ENCODE measurements at regions not wholly inside any gene's neighbourhood (a gene's known extent, or its start where the extent isn't known, plus 50 kb on each side); places are given as distances from the start of the nearest gene placed in this dataset.

GRCh38 chr2:215736653-215737290 lies 276.6 kb downstream of the MREG start:
- Histone ChIP-seq H3K36me3 (ENCODE audit: control insufficient read depth in 2 of 3, insufficient read depth in 3 of 3, low read length in 3 of 3) (no peaks in the 10 kb centered on the region), H3K9ac (ENCODE audit: low read length in 3 of 3) (no peak overlapping the region), H3K4me1 (ENCODE audit: control insufficient read depth in 2 of 3, insufficient read depth in 2 of 3, low read depth in 1 of 3, low read length in 3 of 3) (no peaks in the 10 kb centered on the region), H3K27me3 (ENCODE audit: control insufficient read depth, insufficient read depth, low read length) (no peaks in the 10 kb centered on the region), H3K27ac (ENCODE audit: low read depth in 2 of 2, low read length in 2 of 2) (no peak overlapping the region), H3K4me3 (ENCODE audit: low read length in 3 of 3) (no peak overlapping the region), H3K9me3 (ENCODE audit: control insufficient read depth in 2 of 3, insufficient read depth in 1 of 3, low read length in 3 of 3) (peaks cover 0 to 1% (median 0%) of the 10 kb centered on the region in 3 donors)
- no peak for DNase-seq
- intact Hi-C loops (cut with DNase I), result no loop called here
- no peak for TF ChIP-seq CTCF (IDR thresholded peaks at IDR 0.05; ENCODE audit: borderline replicate concordance, extremely low read depth, insufficient read depth)
- FAIRE-seq, result no peak

- no peak for FAIRE-seq
- intact Hi-C loops (cut with DNase I), result no loop called here
- DNase-seq, result no peak
- H3K4me3 ChIP-seq (ENCODE audit: low read length in 3 of 3), result no peak overlapping the region
- H3K9ac ChIP-seq (ENCODE audit: low read length in 3 of 3), result no peak overlapping the region
- no peaks in the 10 kb centered on the region for H3K36me3 ChIP-seq (ENCODE audit: control insufficient read depth in 2 of 3, insufficient read depth in 3 of 3, low read length in 3 of 3)
- H3K4me1 ChIP-seq (ENCODE audit: control insufficient read depth in 2 of 3, insufficient read depth in 2 of 3, low read depth in 1 of 3, low read length in 3 of 3), result no peaks in the 10 kb centered on the region
- no peak for TF ChIP-seq CTCF (IDR thresholded peaks at IDR 0.05; ENCODE audit: borderline replicate concordance, extremely low read depth, insufficient read depth)
- no peaks in the 10 kb centered on the region for H3K9me3 ChIP-seq (ENCODE audit: control insufficient read depth in 2 of 3, insufficient read depth in 1 of 3, low read length in 3 of 3)
- no peaks in the 10 kb centered on the region for H3K27me3 ChIP-seq (ENCODE audit: control insufficient read depth, insufficient read depth, low read length)
- no peak overlapping the region for H3K27ac ChIP-seq (ENCODE audit: low read depth in 2 of 2, low read length in 2 of 2)
Observed at GRCh38 chr2:215731108-215731658, 282.2 kb downstream of the MREG start.

GRCh38 chr2:215729985-215730620 lies 283.2 kb downstream of the MREG start:
- Histone ChIP-seq H3K27me3 (ENCODE audit: control insufficient read depth, insufficient read depth, low read length) (no peaks in the 10 kb centered on the region), H3K27ac (ENCODE audit: low read depth in 2 of 2, low read length in 2 of 2) (no peak overlapping the region), H3K36me3 (ENCODE audit: control insufficient read depth in 2 of 3, insufficient read depth in 3 of 3, low read length in 3 of 3) (no peaks in the 10 kb centered on the region), H3K4me1 (ENCODE audit: control insufficient read depth in 2 of 3, insufficient read depth in 2 of 3, low read depth in 1 of 3, low read length in 3 of 3) (no peaks in the 10 kb centered on the region), H3K4me3 (ENCODE audit: low read length in 3 of 3) (no peak overlapping the region), H3K9me3 (ENCODE audit: control insufficient read depth in 2 of 3, insufficient read depth in 1 of 3, low read length in 3 of 3) (no peaks in the 10 kb centered on the region), H3K9ac (ENCODE audit: low read length in 3 of 3) (no peak overlapping the region)
- FAIRE-seq (no peak), DNase-seq (no peak)
- TF ChIP-seq CTCF (IDR thresholded peaks at IDR 0.05; ENCODE audit: borderline replicate concordance, extremely low read depth, insufficient read depth), result no peak
- intact Hi-C loops (cut with DNase I), result no loop called here
